Prostate gland (tissue), 2 donors: ENCODE measurements at regions not wholly inside any gene's neighbourhood (a gene's known extent, or its start where the extent isn't known, plus 50 kb on each side); places are given as distances from the start of the nearest gene placed in this dataset.

Experiments used
- CTCF ChIP-seq, 4 experiments: fragments of 200-600 bp in 2 of 4; fragments of 450-650 bp in 2 of 4; sonication (generic) in 2 of 4; IDR thresholded peaks; 1 replicate in 3 of 4; 2 replicates in 1 of 4; pipeline ENCODE4 v1.5.1; 2016 to 2019; ENCODE audit warnings: antibody characterized with exemption in 4 of 4, mild to moderate bottlenecking in 2 of 4, moderate library complexity in 2 of 4
- POLR2AphosphoS5 ChIP-seq: sonication (generic); formaldehyde crosslinking; IDR thresholded peaks from one replicate; pipeline ENCODE4 v1.6.1; 2017; ENCODE audit warnings: antibody characterized with exemption

- TF ChIP-seq POLR2AphosphoS5 (no peak), CTCF (IDR thresholded peaks at IDR 0.05) (no peak)
Observed at GRCh38 chr15:62483814-62484213, 318.7 kb upstream of the C2CD4B start.
